ENCODE measurements at regions not wholly inside any gene's neighbourhood (a gene's known extent, or its start where the extent isn't known, plus 50 kb on each side); places are given as distances from the start of the nearest gene placed in this dataset.

DNA sequence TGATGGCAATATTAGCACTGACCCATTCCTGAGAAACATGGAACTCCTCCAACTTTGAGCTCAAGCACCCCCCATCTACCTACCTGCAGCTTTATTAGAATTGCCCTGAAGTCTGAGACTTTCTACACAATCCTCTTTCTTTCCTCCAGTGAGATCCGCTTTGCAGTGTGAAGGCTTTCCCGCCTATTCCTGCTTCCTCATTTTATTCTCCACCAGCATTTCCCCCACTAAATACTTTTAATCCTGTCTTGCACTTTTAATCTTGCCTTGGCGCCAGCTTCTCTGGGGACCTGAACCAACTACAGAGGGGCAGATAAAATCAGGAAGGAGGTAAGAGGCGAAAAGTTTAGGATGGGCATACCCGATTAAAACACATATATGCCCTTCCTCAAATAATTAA is 178.1 kb upstream of the PRDM1 start:
- Histone ChIP-seq H3K27ac (no peak overlapping the region), H3K9me3 (no peaks in the 10 kb centered on the region), H3K4me3 (replicated peaks in 1 of 3) (no peak overlapping the region), H3K4me1 (no peaks in the 10 kb centered on the region), H3K36me3 (no peaks in the 10 kb centered on the region), H3K27me3 (no peaks in the 10 kb centered on the region)
- DNase-seq, result no peak
- TF ChIP-seq, protein P1, sequence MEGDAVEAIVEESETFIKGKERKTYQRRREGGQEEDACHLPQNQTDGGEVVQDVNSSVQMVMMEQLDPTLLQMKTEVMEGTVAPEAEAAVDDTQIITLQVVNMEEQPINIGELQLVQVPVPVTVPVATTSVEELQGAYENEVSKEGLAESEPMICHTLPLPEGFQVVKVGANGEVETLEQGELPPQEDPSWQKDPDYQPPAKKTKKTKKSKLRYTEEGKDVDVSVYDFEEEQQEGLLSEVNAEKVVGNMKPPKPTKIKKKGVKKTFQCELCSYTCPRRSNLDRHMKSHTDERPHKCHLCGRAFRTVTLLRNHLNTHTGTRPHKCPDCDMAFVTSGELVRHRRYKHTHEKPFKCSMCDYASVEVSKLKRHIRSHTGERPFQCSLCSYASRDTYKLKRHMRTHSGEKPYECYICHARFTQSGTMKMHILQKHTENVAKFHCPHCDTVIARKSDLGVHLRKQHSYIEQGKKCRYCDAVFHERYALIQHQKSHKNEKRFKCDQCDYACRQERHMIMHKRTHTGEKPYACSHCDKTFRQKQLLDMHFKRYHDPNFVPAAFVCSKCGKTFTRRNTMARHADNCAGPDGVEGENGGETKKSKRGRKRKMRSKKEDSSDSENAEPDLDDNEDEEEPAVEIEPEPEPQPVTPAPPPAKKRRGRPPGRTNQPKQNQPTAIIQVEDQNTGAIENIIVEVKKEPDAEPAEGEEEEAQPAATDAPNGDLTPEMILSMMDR (IDR thresholded peaks at IDR 0.05), result no peak
- TF ChIP-seq POLR2A (IDR thresholded peaks at IDR 0.05), result no peak
- 82 to 94% methylated on average over 5 of the region's 5 CpGs for WGBS, 2 donors
- intact Hi-C loops (cut with DNase I), result no loop called here

- TF ChIP-seq, protein P1 (IDR thresholded peaks at IDR 0.05), result no peak
- TF ChIP-seq POLR2A (IDR thresholded peaks at IDR 0.05), result no peak
- no peak for DNase-seq
- intact Hi-C loops (cut with DNase I), result no loop called here
Observed at GRCh38 chr6:105907301-105907700, 178.8 kb upstream of the PRDM1 start.

DNA sequence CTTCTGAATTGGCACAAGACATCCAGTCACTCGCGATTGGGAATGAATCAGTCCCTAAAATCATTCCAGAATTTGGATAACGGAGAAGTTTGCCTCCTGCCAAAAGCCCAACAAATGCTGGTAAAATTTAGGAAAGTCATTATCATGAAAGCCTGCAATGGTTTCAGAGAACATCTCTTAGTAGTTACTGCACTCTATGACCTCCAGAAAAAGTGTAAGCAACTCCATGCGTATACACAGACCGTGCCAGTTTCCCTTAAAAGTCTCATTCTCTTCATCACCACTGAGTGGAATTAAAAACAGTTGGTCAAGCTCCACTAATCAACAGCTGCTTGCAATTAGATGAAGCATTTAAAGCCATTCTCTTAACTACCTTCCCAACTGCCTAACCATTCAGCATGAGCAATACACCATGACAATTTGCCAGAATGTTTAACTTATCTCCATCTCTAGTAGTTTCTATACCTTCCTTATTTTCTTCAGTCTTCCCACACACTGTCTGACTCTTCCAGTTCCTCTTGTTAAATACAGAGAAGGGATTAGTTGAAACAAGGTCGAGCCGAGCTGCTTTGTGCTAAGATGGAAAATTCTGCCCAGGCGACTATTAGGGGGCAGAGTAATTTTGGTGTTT is 183.6 kb upstream of the PRDM1 start:
- Histone ChIP-seq H3K36me3 (no peaks in the 10 kb centered on the region), H3K27me3 (no peaks in the 10 kb centered on the region), H3K4me3 (replicated peaks in 1 of 3) (no peak overlapping the region), H3K27ac (no peak overlapping the region), H3K4me1 (no peaks in the 10 kb centered on the region), H3K9me3 (no peaks in the 10 kb centered on the region)
- 85 to 86% methylated on average over 8 of the region's 8 CpGs for WGBS, 2 donors
- TF ChIP-seq POLR2A (IDR thresholded peaks at IDR 0.05), result no peak
- TF ChIP-seq, protein P1 (IDR thresholded peaks at IDR 0.05), result no peak
- no peak for DNase-seq
- intact Hi-C loops (cut with DNase I), result no loop called here

More at GRCh38 chr6:105907301-105907700, 178.8 kb upstream of the PRDM1 start:
- H3K4me1 ChIP-seq, result no peaks in the 10 kb centered on the region
- no peaks in the 10 kb centered on the region for H3K9me3 ChIP-seq
- H3K36me3 ChIP-seq, result no peaks in the 10 kb centered on the region
- no peak overlapping the region for H3K4me3 ChIP-seq (replicated peaks in 1 of 3)
- no peaks in the 10 kb centered on the region for H3K27me3 ChIP-seq
- no peak overlapping the region for H3K27ac ChIP-seq
- 91 to 92% methylated on average over 2 of the region's 2 CpGs for WGBS, 2 donors

DNA sequence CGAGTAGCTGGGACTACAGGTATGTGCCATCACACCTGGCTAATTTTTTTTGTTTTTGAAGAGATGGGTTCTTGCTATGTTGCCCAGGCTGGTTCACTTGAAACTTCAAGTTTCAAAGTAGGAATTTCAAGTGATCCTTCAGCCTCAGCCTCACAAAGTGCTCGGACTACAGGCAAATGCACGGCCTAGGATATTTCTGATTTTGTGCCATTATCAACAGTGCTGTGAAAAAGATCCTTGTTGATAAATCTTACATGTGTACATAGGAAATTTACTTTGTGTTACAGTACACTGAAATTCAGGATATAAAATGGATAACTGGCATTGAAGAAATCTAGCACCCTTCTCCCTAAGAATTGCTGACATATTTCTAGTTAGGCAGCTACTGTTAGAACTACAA is 184.6 kb upstream of the PRDM1 start:
- no peak for TF ChIP-seq POLR2A (IDR thresholded peaks at IDR 0.05)
- TF ChIP-seq, protein P1 (IDR thresholded peaks at IDR 0.05), result no peak
- H3K4me1 ChIP-seq, result no peaks in the 10 kb centered on the region
- H3K27me3 ChIP-seq, result no peaks in the 10 kb centered on the region
- intact Hi-C loops (cut with DNase I), result no loop called here
- no peak for DNase-seq
- no peaks in the 10 kb centered on the region for H3K36me3 ChIP-seq
- 60 to 86% methylated on average over 3 of the region's 3 CpGs for WGBS, 2 donors
- H3K4me3 ChIP-seq (replicated peaks in 1 of 3), result no peak overlapping the region
- H3K9me3 ChIP-seq, result no peaks in the 10 kb centered on the region
- H3K27ac ChIP-seq, result no peak overlapping the region

DNA sequence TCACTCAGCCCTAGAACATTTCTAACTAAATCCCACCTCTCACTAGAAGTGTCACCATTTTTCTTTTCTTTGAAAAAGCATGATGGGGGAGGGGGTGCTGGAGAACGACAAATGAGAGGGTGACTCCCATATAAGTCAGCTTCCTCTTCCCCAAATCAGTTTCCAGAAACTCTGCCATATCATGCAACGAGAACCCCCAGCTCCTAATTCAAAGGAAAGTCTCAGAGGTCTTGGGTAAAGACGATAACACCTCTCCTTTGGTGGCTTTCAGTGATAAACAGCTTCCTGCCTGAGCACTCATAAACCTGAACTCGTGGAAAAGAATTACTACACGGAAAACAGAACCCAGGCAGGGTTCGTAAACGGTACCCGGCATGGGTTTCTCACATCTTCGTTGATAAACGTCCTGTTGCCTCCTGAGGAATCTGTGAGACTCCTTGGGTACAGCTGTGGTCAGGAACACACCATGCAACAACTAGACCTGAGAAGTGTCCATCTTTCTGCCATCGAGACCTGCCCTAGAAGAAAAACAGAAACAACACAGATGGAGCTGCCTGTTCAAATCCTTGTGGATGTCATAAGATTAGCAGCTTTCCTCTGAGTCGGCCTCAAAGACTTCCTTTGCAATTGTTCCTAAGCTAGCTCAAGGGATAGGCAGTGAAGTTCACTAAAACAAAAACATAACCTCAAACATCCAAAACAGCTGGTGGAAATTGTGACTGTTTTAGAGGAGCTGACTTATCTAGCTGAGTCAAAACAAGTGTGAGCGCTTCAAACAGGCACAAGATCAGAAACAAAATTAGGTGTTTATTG is 185.8 kb upstream of the PRDM1 start:
- Histone ChIP-seq H3K4me1 (no peaks in the 10 kb centered on the region), H3K27me3 (no peaks in the 10 kb centered on the region), H3K9me3 (no peaks in the 10 kb centered on the region), H3K27ac (no peak overlapping the region), H3K4me3 (replicated peaks in 1 of 3) (no peak overlapping the region), H3K36me3 (no peaks in the 10 kb centered on the region)
- intact Hi-C loops (cut with DNase I), result no loop called here
- TF ChIP-seq POLR2A (IDR thresholded peaks at IDR 0.05), result no peak
- TF ChIP-seq, protein P1 (IDR thresholded peaks at IDR 0.05), result no peak
- DNase-seq, result no peak
- WGBS, 2 donors, result 81 to 89% methylated on average over 13 of the region's 13 CpGs

Data from thyroid gland (tissue), 4 donors.